ENCODE measurements at regions not wholly inside any gene's neighbourhood (a gene's known extent, or its start where the extent isn't known, plus 50 kb on each side); places are given as distances from the start of the nearest gene placed in this dataset.

DNA sequence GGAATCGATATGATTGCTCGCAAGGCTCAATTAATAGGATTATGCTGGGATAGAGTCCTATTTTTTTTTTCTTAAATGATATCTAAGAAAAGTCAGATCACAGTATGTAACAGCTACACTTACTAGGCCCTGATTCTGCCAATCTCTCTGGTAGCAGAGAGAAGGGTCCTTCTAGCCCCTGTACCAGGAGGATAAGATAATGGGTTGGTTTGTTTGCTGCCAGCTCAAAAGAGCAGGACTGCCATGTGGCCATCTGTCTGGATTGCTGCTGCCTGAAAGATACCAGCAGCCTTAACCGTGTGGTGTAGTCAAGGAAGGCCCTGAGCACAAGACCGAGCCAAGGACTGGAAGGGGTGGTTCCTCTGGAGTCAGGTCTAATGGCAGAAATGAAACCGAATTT lies 236.4 kb downstream of the KLF13 start:
- DNase-seq (ENCODE audit: extremely low read depth, low read depth) = no peak
- no peak overlapping the region for H3K4me3 ChIP-seq (replicated peaks; ENCODE audit: low read depth, low read length)
- TF ChIP-seq, protein P1, sequence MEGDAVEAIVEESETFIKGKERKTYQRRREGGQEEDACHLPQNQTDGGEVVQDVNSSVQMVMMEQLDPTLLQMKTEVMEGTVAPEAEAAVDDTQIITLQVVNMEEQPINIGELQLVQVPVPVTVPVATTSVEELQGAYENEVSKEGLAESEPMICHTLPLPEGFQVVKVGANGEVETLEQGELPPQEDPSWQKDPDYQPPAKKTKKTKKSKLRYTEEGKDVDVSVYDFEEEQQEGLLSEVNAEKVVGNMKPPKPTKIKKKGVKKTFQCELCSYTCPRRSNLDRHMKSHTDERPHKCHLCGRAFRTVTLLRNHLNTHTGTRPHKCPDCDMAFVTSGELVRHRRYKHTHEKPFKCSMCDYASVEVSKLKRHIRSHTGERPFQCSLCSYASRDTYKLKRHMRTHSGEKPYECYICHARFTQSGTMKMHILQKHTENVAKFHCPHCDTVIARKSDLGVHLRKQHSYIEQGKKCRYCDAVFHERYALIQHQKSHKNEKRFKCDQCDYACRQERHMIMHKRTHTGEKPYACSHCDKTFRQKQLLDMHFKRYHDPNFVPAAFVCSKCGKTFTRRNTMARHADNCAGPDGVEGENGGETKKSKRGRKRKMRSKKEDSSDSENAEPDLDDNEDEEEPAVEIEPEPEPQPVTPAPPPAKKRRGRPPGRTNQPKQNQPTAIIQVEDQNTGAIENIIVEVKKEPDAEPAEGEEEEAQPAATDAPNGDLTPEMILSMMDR (IDR thresholded peaks at IDR 0.05; ENCODE audit: low read depth, low read length, missing control alignments) = no peak

DNA sequence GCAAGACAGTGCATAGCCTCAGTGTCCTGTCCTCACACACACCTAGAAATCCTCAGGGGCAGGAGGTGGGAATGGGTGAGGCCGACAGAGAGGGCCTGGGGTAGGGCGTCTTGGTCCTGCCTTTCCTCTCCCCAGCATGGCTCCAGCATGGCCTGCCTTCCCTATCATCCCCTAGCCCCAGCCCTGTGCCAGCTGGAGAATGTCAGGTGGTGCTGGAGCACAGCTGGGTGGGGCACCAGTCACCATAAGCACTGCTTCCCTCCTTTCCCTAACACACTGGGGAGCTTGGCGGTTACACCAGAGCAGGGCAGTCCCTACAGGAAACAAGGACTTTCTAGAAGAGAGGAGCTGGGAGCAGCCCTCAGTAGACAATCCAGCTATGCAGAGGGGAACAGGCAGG lies 236.8 kb downstream of the KLF13 start:
- H3K4me3 ChIP-seq (replicated peaks; ENCODE audit: low read depth, low read length) = no peak overlapping the region
- TF ChIP-seq, protein P1 (IDR thresholded peaks at IDR 0.05; ENCODE audit: low read depth, low read length, missing control alignments) = no peak
- no peak for DNase-seq (ENCODE audit: extremely low read depth, low read depth)

DNA sequence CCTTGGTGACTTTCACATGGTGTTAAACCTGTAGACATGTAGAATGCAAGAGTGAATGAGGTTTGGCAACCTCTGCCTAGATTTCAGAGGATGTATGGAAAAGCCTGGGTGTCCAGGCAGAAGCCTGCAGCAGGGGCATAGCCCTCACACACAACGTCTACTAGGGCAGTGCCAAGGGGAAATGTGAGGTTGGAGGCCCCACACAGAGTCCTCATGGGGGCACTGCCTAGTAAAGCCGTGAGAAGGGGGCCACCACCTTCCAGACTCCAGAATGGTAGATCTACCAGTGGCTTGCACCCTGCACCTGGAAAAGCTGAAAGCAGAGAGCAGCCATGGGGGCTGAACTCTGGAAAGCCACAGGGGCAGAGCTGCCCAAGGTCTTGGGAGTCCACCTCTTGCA lies 241.2 kb downstream of the KLF13 start:
- H3K4me3 ChIP-seq (replicated peaks; ENCODE audit: low read depth, low read length) = no peak overlapping the region
- DNase-seq (ENCODE audit: extremely low read depth, low read depth) = no peak
- TF ChIP-seq, protein P1 (IDR thresholded peaks at IDR 0.05; ENCODE audit: low read depth, low read length, missing control alignments) = no peak

DNA sequence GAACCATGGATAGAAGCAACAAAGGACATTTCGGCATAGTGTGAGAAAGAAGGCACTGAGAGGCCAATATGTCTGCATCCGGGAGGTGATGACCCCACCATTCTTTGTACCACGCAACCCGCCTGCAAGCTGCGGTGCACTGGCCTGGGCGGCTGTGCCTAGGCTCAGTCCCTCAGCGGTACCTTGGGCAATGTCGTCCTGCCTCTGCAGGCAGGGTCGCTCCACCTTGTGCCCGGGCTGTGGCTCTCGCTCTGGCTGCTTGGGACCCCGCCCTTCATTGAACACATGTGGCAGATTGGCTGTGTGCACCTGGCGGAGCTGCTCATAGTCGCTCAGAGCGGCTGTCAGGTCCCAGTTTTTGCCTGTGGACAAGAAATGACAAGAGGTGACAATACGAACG lies 243.2 kb downstream of the KLF13 start:
- H3K4me3 ChIP-seq (replicated peaks; ENCODE audit: low read depth, low read length) = no peak overlapping the region
- TF ChIP-seq, protein P1 (IDR thresholded peaks at IDR 0.05; ENCODE audit: low read depth, low read length, missing control alignments) = no peak
- DNase-seq (ENCODE audit: extremely low read depth, low read depth) = no peak

DNA sequence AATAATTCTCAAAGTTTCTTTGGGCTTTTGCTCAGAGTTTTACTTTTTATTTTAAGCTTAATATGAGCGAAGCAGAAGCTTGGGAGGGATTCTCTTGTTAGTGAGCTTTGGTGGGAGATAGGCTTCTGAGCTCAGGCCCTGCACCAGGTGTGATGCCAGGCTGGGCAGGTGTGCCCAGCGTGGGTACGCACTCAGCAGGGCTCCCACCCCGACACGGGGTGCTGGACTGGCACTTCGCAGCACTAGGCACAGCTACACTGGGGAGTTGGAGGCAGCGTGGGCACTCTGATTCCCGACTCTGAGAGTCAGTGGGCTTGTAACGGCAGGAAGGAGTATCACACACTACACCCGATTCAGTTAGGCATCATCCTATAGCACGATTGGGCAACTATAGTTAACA lies 244.0 kb downstream of the KLF13 start:
- H3K4me3 ChIP-seq (replicated peaks; ENCODE audit: low read depth, low read length) = no peak overlapping the region
- TF ChIP-seq, protein P1 (IDR thresholded peaks at IDR 0.05; ENCODE audit: low read depth, low read length, missing control alignments) = no peak
- no peak for DNase-seq (ENCODE audit: extremely low read depth, low read depth)

DNA sequence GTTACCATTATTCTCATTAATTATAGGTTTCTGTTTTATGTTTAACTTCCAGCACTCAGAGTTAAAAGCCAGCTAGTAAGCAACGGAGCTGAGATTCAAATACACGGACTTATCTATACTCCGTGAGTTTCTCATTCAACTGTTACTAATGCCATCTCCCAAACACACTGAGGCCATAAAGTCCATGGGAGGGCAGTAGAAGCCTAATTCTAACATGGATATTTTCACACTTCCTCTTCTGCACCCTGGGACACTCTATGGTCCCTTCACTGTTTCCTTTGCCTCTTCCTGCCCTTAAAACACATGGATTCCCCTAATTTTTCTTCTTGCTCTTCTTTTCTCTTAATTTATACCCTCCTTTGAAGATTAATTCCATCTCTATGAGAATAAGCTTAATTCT lies 245.0 kb downstream of the KLF13 start:
- no peak overlapping the region for H3K4me3 ChIP-seq (replicated peaks; ENCODE audit: low read depth, low read length)
- DNase-seq (ENCODE audit: extremely low read depth, low read depth) = no peak
- TF ChIP-seq, protein P1 (IDR thresholded peaks at IDR 0.05; ENCODE audit: low read depth, low read length, missing control alignments) = no peak

DNA sequence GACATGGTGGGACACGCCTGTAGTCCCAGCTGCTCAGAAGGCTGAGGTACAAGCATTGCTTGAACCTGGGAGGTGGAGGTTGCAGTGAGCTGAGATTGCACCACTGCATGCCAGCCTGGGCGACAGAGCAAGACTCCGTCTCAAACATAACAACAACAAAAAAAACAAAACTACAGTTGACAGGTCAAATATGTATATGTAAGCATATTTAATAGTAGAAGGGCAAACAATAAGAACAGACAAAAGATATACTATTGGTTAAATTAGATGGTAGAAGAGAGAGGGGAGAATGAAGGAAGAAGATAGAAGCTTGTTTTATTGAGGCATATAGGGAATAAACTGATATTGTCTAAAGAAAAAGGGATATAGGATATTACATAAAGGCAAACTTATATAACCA lies 247.1 kb downstream of the KLF13 start:
- TF ChIP-seq, protein P1 (IDR thresholded peaks at IDR 0.05; ENCODE audit: low read depth, low read length, missing control alignments) = no peak
- no peak for DNase-seq (ENCODE audit: extremely low read depth, low read depth)
- no peak overlapping the region for H3K4me3 ChIP-seq (replicated peaks; ENCODE audit: low read depth, low read length)
